ENCODE measurements at regions not wholly inside any gene's neighbourhood (a gene's known extent, or its start where the extent isn't known, plus 50 kb on each side); places are given as distances from the start of the nearest gene placed in this dataset.

GRCh38 chr3:107931326-107931725 lies 159.5 kb downstream of the CD47 start:
- H3K4me3 ChIP-seq (replicated peaks in 1 of 3): no peak overlapping the region
- H3K4me1 ChIP-seq: peaks cover 0 to 10% of the 10 kb centered on the region in 2 donors
- no peaks in the 10 kb centered on the region for H3K9me3 ChIP-seq
- DNase-seq: no peak
- H3K27me3 ChIP-seq: no peaks in the 10 kb centered on the region
- H3K36me3 ChIP-seq: no peaks in the 10 kb centered on the region
- TF ChIP-seq CTCF (IDR thresholded peaks at IDR 0.05) (no peak), POLR2A (IDR thresholded peaks at IDR 0.05) (no peak)
- no peak overlapping the region for H3K27ac ChIP-seq
- intact Hi-C loops (cut with DNase I): no loop called here

GRCh38 chr3:107929088-107929487 lies 161.7 kb downstream of the CD47 start:
- DNase-seq: no peak
- no peaks in the 10 kb centered on the region for H3K36me3 ChIP-seq
- peaks cover 0 to 10% of the 10 kb centered on the region in 2 donors for H3K4me1 ChIP-seq
- no peaks in the 10 kb centered on the region for H3K9me3 ChIP-seq
- H3K27me3 ChIP-seq: no peaks in the 10 kb centered on the region
- intact Hi-C loops (cut with DNase I): loop anchor here (5.0 kb wide), 1 partner anchor 72 kb away; no protein-coding TSS in a partner anchor
- TF ChIP-seq POLR2A (IDR thresholded peaks at IDR 0.05) (no peak), CTCF (IDR thresholded peaks at IDR 0.05) (no peak)
- 99% methylated on average over 3 of the region's 3 CpGs for WGBS, 2 donors
- H3K27ac ChIP-seq: no peak overlapping the region
- no peak overlapping the region for H3K4me3 ChIP-seq (replicated peaks in 1 of 3)

- 9 to 18% methylated on average over 8 of the region's 8 CpGs for WGBS, 2 donors
- TF ChIP-seq CTCF (IDR thresholded peaks at IDR 0.05) (no peak), POLR2A (IDR thresholded peaks at IDR 0.05) (no peak)
- peak in 1 of 2 donors; percentile 3 for DNase-seq
- Histone ChIP-seq H3K27me3 (no peaks in the 10 kb centered on the region), H3K36me3 (no peaks in the 10 kb centered on the region), H3K27ac (no peak overlapping the region), H3K4me1 (peaks cover 0 to 10% of the 10 kb centered on the region in 2 donors), H3K9me3 (no peaks in the 10 kb centered on the region), H3K4me3 (replicated peaks in 1 of 3) (peak overlapping the region in 2 of 3 donors; percentile 36 to 70)
- intact Hi-C loops (cut with DNase I): loop anchor here (5.0 kb wide), 1 partner anchor 71 kb away; no protein-coding TSS in a partner anchor
Measured at GRCh38 chr3:107928084-107928445, 162.8 kb downstream of the CD47 start.

GRCh38 chr3:107927361-107928083 lies 163.3 kb downstream of the CD47 start:
- no peaks in the 10 kb centered on the region for H3K9me3 ChIP-seq
- 2 to 3% methylated on average over 41 to 54 of the region's 55 CpGs for WGBS, 2 donors
- TF ChIP-seq CTCF (IDR thresholded peaks at IDR 0.05) (peak; percentile 66 to 90 (median 80)), POLR2A (IDR thresholded peaks at IDR 0.05) (no peak)

GRCh38 chr3:107925851-107926250 lies 165.0 kb downstream of the CD47 start:
- 94% methylated on average over 5 of the region's 5 CpGs for WGBS, 2 donors
- intact Hi-C loops (cut with DNase I): loop anchor here (5.0 kb wide), 1 partner anchor 69 kb away; no protein-coding TSS in a partner anchor
- H3K27me3 ChIP-seq: no peaks in the 10 kb centered on the region
- TF ChIP-seq POLR2A (IDR thresholded peaks at IDR 0.05) (no peak), CTCF (IDR thresholded peaks at IDR 0.05) (no peak)
- H3K4me3 ChIP-seq (replicated peaks in 1 of 3): no peak overlapping the region
- no peaks in the 10 kb centered on the region for H3K9me3 ChIP-seq
- no peak overlapping the region for H3K27ac ChIP-seq
- no peak for DNase-seq
- peaks cover 0 to 10% of the 10 kb centered on the region in 2 donors for H3K4me1 ChIP-seq
- H3K36me3 ChIP-seq: no peaks in the 10 kb centered on the region

More at GRCh38 chr3:107927361-107928083, 163.3 kb downstream of the CD47 start:
- Histone ChIP-seq H3K4me1 (peaks cover 0 to 10% of the 10 kb centered on the region in 2 donors), H3K27ac (no peak overlapping the region), H3K27me3 (no peaks in the 10 kb centered on the region), H3K36me3 (no peaks in the 10 kb centered on the region), H3K4me3 (replicated peaks in 1 of 3) (peak overlapping the region in 2 of 3 donors; percentile 36 to 70)
- intact Hi-C loops (cut with DNase I): loop anchor here (5.0 kb wide), 1 partner anchor 70 kb away; no protein-coding TSS in a partner anchor
- DNase-seq: peak; percentile 72
